IMR-90 (cell line): ENCODE measurements at regions not wholly inside any gene's neighbourhood (a gene's known extent, or its start where the extent isn't known, plus 50 kb on each side); places are given as distances from the start of the nearest gene placed in this dataset.

Experiments used
- CEBPB ChIP-seq: IDR thresholded peaks from 2 replicates; pipeline ENCODE4 v1.6.1; 2012; ENCODE audit warnings: low read depth, low read length, improper control_type of control experiment
- CTCF ChIP-seq: conservative IDR thresholded peaks from 2 replicates; pipeline ENCODE4 v1.5.1; 2012; ENCODE audit warnings: mild to moderate bottlenecking, low read depth, low read length, improper control_type of control experiment
- ELK1 ChIP-seq: fragments of 150-350 bp; IDR thresholded peaks from 2 replicates; pipeline ENCODE4 v1.6.1; 2016; ENCODE audit warnings: low read depth, mild to moderate bottlenecking, low read length, moderate library complexity, borderline replicate concordance
- MAZ ChIP-seq: IDR thresholded peaks from 2 replicates; pipeline ENCODE4 v1.6.1; 2012; ENCODE audit warnings: low read depth, mild to moderate bottlenecking, low read length, improper control_type of control experiment, moderate library complexity, borderline replicate concordance
- POLR2A ChIP-seq: IDR thresholded peaks from 2 replicates; pipeline ENCODE4 v1.6.1; 2012; ENCODE audit warnings: mild to moderate bottlenecking, low read depth, low read length
- RAD21 ChIP-seq: IDR thresholded peaks from 2 replicates; pipeline ENCODE4 v1.6.1; 2012; ENCODE audit warnings: low read length, improper control_type of control experiment
- RCOR1 ChIP-seq: IDR thresholded peaks from 2 replicates; pipeline ENCODE4 v1.6.1; 2012; ENCODE audit warnings: mild to moderate bottlenecking, low read length, improper control_type of control experiment; ENCODE audit not compliant: insufficient replicate concordance
- RFX5 ChIP-seq: IDR thresholded peaks from 2 replicates; pipeline ENCODE4 v1.8.0; 2012; ENCODE audit warnings: low read depth, mild to moderate bottlenecking, low read length, moderate library complexity
- SMC3 ChIP-seq: fragments of 150-350 bp; IDR thresholded peaks from 2 replicates; pipeline ENCODE4 v1.6.1; 2016; ENCODE audit warnings: low read depth, mild to moderate bottlenecking, antibody characterized with exemption, low read length, moderate library complexity

GRCh38 chr10:57823398-57823797, 444.3 kb downstream of the IPMK start:
- no peak for TF ChIP-seq CTCF
- no peak for TF ChIP-seq POLR2A
- no peak for TF ChIP-seq ELK1
- no peak for TF ChIP-seq SMC3
- no peak for TF ChIP-seq MAZ
- no peak for TF ChIP-seq RFX5
- no peak for TF ChIP-seq RCOR1
- TF ChIP-seq CEBPB: peak; percentile 36; the same call in 1 of the 2 replicates
- no peak for TF ChIP-seq RAD21
